Stimulated activated naive CD4-positive, alpha-beta T cell treated with Interleukin-2 at 50 U/mL for 16 hours (primary cell): ENCODE measurements at regions not wholly inside any gene's neighbourhood (a gene's known extent, or its start where the extent isn't known, plus 50 kb on each side); places are given as distances from the start of the nearest gene placed in this dataset.
"Not testable (repeated sequence)": the region's sequence is repeated elsewhere in the genome, so short reads cannot be mapped to it uniquely, and the experiment has no call there.

ENCODE experiments used
- DNase-seq: peaks from one replicate; lab custom pipeline; 2025; lab: John Stamatoyannopoulos, UW

DNA sequence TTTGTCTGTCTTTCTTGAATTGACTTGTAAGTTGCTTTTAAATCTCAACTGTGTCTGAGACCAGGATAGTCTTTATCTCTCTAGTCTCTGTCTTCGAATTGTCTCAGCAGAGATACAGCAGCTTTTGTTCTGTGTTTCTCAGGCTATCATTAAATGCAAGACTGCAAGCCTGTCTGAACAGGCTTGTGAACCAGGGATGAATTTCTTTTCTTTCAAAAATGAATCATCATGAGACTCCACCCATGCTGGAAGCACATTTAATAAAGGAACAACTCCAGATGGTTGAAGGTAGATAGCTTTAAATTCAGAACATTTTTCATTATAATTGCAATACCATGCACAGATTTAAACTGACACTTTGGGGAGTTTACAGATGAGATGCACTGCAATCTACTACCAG is 155.9 kb downstream of the SEC23IP start:
- DNase-seq, result no peak

DNA sequence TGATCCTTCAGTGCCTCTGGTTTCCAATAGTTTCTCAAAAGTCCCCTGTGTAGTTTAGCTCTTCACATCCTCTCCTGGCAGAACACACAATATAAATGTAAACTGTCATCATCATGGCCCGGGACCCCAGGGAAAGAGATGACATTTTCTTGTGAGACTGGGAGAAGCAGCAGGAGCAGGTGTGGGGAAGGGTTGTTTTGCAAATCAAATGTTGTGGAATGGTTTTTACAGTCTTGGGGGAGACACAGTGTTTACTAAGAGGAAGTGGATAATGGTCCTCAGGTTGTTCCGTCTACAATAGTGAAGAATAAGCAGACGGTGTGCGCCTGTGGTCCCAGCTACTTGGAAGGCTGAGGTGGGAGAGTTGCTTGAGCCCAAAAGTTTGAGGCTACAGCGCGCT is 159.1 kb downstream of the SEC23IP start:
- no peak for DNase-seq

DNA sequence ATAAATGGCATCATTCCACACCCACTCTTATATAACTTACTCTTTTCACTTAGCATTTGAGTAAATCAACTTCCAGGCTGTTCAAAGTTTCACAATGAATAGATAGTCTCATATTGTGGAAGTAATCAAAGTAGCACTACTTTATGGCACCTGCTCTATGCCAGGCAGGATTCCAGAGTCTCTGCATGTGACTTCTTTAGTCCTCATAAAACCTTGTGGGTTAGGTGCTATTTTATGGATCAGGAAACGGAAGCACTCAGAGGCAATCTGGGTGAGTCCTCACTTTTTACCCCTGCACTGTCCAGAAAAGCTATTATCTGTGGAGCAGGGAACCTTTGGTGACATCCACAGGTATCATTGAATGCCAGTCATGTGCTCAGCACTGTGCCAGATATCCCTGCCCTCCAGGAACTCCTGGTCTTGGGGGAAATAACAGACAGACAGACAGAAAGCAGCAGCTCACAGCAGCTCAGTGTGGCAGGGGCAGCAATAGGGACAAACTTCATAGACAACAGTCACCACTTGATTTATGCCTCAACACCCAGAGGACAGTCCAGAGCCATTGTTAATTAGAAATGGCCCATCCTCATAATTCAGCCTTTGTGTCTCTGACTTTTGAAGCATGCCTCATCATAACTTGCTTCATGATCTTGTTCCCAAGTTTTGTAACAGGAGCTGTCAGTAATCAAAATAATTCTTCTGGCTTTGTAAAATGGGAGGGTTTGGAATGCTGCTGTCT is 160.6 kb downstream of the SEC23IP start:
- no peak for DNase-seq

- not testable (repeated sequence) for DNase-seq
Measured at GRCh38 chr10:120059790-120060189, 167.3 kb downstream of the SEC23IP start.

DNA sequence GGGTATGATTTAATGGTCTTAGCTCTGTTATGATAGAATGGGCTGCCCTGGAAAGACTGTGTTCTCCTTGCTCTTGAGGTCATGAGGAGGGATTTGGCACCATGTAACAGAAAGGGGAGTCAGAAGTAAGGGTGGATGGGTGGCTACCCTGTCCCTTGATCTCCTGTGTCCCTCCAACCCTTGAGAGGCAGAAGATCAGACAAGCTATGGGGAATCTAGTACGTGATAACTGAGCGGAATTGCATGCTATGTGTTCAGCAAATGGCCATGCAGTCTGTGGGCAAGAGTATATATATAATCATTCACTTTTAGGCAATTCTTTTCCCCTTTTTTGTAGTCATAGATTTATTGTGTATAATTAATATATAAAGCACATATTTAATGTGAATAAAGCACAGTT is 174.9 kb downstream of the SEC23IP start:
- DNase-seq, result no peak

- DNase-seq, result no peak
Measured at GRCh38 chr10:120069700-120070099, 177.2 kb downstream of the SEC23IP start.

DNA sequence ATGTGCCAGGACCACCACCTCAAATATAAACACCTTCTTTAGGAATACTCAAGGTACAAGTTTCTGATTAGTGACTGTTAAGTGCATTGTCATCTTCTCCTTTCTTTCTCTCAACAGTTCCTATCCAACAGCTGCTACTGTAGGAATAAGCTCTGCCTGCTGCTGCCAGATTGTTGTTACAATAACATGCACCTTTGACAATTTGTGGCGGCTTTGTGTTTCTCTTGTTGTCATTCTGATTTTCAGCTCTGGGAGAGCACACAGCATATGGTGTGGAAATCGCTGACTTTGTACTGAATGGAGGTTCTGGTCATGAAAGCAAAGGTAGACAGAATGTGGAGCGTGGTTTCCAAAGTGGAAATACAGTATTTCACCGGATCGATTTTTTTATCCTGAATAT is 182.8 kb downstream of the SEC23IP start:
- no peak for DNase-seq

DNA sequence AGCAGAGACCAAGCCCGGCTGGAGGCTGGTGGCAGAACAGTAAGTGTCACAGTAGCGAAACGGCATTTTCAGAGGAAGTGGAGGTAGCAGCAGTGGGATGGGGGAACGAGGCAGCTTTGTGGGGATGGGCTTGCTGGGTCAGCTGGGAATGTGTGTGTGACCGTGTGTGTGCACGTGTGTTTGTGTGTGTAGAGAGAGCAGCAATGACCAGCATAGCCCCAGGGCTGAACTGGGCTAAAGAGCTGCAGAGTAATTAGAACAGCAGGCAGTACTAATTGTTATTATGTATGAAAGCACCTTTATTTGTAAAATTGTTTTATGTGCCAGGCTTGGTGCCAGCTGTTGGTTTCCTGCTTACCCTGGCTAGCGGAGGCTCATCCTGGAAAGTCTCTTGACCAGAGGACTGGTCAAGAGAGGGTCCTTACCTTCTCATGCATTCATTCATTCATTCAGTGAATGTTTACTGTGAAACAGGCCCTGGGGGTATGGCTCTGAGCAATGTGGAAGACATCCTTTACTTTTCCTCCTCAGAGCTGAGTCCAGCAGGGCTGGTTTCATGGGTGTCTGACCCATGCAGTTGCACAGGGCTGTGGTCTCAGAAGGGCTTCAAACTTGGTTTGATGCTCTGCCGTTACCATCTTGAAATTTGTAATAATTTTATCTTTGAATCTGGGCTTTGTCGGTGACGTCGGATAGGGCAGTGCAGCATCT is 184.6 kb downstream of the SEC23IP start:
- DNase-seq, result no peak

DNA sequence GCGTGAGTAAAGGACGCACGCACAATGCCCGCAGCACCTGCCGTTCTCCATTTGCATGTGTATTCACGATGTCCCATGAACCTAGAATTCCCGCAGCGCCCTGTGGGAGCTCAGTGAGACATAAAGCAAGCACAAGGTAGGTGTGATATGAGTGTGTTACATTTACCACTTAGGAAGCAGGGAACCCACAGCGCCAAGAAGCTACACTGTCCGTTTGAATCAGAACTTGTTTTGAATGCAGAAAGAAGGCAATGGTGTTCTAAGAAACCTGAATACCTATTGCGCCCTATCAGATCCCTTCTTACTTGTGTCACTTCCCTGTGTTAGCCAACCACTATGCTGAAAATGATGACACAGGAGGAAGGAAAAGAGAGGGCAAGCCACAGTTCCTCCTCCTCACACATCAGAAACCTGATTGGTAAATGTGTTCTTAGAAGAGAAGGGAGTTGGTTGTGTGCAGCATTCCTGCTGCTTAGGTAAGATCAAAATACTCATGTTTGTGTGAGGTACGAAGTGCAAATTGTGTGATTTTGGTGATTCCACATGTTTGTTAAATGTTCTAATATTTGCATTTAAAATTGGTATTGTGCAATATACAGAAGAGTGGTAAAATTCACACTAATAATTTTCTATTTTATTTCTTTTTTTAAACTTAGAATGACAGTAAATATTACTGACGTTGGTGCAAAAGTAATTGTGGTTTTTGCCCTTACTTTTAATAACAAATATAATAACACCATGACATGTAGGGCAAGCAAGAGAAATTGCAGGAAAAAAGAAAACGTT is 185.4 kb downstream of the SEC23IP start:
- no peak for DNase-seq

DNA sequence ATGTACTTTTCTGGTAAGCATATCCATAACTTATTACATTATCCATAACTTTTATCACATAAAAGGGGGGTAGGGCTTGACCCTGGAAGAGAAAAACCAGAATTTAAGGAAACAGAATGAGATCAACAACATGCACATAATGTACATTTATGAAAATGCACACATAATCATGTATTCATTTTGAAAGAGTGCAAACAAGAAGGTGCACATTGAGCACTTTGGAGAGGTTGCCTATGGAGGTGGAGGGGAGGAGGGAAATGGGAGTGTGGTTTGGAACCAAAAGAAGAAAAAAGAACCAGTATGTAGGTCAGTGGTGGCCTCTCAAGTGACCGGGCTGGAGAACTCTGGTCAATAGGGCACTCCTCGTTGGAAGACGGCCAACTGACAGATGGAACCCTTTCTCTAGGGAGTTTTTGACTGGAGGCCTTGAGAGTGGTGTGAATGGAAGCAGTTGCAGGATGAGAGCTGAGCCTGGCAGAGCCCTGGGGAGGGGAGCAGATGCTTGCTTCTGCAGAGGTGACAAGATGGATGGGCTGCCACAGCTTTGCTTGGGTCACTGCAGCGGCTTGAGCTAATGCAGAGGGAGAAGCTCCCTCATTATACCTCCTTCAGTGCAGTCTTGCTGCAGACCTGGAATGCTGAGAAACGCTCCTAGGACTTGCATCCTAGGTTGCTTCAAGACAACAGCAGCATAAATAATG is 192.7 kb downstream of the SEC23IP start:
- no peak for DNase-seq

DNA sequence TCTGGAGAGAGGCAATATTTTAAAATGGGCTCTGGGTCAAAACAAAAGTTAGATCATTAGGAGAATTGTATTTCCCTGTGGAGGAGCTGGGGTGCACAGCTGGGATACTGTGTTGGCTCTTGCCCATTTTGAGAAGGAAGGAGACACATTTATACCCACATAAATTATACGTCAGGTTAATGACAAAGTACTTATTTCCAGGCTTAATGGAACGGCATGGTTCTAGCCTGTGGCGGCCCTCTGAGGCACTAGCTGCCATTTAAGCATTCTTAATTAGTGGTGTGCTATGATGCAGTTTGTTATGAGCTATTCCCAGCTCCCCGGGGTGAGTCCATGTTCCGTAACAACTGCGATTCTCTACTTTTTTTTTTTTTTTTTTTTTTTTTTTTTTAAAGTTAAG is 193.5 kb downstream of the SEC23IP start:
- DNase-seq, result no peak

DNA sequence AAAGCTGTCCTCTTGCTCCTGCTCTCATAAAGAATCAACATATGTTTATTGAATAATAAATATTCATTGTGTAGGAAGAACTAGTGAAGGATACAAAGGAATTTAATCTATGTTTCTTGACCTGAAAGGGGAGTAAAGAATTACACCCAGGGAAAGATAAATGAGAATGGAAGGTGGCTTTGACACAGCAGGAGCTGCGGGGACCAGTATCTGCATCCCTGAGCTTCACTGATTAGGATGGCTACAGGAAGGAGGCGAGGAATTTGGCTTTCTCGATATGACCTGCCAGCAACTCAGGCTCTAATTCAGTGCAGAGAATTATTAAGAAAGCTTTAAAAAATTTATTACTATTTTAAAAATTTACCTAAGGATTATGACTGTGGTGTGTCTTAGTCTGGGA is 194.6 kb downstream of the SEC23IP start:
- no peak for DNase-seq

DNA sequence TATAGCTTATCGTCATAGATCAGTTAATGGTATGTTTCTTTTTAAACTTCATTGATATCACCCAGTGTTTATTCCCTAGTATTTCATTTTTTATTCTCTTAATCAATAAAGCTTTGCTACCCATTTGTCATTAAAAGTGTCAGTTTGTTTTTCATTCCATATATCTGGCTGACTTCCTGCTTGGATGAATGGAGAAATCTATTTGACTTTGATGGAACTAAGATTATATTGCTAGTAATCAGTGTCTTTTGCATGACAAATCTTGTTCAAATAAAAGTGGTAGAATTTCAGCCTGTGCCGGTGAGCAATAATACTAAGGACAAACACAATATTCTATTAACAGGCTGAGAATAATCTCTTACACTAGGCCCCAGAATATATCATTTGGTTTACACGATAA is 203.3 kb downstream of the SEC23IP start:
- no peak for DNase-seq

- DNase-seq, result no peak
Measured at GRCh38 chr10:120097766-120098165, 205.2 kb downstream of the SEC23IP start.

DNA sequence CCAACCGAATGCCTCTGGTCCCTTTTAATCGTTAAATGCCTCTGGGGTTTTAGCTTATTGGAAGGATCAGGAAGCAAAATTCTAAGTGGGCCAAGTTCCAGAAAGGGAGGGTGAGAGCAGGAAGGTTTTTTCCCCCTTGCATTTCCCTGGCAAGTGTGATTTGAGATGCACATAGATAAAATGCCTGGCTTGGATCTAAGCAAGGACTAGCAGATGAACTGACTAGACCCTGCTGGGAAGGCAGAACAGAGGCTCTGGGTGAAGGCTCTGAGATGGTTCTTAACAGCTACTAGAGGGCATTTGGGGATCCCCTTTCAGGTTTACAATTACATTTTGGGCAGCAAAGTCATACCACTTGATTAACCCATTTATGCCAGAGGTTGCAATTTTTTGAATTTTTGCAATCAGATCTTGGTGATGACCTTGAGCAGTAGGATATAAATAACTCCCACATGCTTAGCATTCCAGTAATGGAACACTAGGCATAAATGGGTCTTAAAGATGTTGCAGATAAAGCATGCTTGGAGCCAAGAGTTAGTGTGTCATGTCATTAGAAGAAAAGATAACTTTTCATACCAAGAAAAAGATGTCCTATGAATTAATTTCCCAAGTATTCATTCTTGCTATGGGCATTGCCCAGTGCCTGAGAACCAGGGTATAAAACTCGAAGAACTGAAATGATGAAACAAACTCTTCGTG is 205.9 kb downstream of the SEC23IP start:
- DNase-seq, result no peak

DNA sequence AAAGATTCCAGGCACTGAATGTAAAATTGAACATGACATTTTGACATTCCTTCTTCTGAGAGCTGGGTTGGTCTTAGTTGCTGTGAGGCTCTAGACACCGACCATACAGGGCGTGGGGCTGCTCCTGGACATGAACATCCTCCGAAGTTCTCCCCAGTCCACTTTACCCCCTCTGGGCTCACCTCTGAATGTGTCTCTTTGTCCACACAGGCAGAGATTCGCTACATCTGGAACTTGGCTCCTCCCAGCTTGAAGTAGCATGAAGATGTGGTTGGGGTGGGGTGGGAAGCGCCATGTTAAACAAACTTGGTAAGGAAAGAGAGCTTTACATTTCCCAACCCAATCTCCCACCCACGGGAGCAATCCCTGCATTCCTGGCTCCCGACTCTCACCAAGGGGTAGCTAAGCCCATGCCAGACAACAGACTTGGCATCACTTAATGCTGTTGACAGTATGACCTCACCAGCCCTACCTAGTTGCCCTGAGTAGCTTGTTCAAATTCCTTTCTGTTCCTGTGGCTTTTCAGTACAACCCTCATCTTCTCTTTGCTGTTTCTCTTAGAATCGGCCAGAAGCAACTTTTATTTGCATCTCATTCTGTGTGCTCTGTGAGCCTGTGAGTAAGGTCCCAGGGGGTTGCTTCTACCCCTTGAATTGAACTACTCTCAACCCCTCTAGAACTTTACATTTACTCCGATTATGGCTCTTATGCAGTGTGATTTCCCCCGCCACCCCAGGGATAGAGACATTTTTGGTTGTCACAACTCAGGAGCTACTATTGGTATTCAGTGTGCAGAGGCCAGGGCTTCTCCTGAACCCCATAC is 211.4 kb downstream of the SEC23IP start:
- DNase-seq, result no peak

DNA sequence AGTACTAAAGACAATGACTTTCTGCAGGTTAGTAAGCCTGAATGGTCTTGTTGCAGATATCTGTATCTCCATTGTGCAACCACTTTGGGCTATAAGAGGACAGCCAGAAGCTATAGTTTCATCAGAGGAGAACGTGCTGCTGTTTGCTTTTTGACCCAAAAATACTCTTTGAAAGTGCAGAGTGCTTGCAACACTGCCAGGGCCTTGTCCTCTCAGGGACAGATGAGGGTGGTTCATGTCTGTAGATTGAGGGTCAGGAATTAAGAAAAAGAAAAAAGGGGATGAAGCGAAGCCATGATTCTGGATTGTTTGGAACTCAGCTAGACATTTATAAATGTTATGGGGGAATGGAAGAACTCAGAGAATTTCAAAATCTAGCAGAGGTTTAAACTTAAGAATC is 212.5 kb downstream of the SEC23IP start:
- no peak for DNase-seq

DNA sequence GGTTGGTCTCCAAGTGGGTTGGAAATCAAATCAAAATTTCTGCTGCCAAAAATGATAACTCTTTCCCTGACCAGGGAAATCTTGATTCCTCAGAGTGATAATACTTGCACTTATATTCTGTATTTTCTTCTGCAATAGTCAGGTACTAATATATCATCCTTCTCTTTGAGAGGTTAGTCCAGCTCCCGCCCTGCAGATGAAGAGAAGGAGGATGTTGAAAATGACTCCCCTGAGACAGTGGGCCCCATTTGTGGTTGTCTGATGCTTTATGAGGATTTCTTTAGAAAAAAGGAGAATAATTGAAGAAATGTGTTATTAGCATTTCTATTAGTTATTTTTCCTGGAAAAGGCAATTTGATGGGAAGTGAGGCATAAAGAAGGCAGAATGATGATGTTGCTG is 213.0 kb downstream of the SEC23IP start:
- no peak for DNase-seq

DNA sequence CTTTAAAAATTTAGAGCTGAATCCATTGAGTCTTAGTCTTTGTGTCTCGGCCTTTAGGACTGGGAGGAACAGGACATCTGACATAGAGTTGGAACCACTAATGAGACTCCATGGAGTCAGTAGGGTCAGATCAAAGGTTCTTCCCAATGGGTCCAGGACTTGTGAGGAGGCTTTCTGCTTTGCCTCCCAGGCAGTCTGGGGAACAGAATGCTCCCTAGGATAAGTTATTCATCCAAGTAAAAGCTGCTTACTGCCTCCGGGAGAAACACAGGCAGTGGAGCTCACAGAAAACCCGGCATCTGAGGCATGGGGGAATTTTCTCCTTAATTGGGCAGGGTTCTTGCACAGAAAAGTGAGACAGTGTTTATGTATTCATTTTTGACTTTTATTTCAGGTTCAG is 216.4 kb downstream of the SEC23IP start:
- DNase-seq, result no peak

GRCh38 chr10:120109725-120110124 is 217.2 kb downstream of the SEC23IP start:
- DNase-seq, result not testable (repeated sequence)

- no peak for DNase-seq
Measured at GRCh38 chr10:120110196-120110595, 217.7 kb downstream of the SEC23IP start.
